OCI-LY7 (cell line): ENCODE measurements at regions not wholly inside any gene's neighbourhood (a gene's known extent, or its start where the extent isn't known, plus 50 kb on each side); places are given as distances from the start of the nearest gene placed in this dataset.

Source experiments
- EZH2phosphoT487 ChIP-seq: fragments of 200-600 bp; sonication (generic); IDR thresholded peaks from 2 replicates; pipeline ENCODE4 v1.6.1; 2018; ENCODE audit warnings: low read depth, borderline replicate concordance, mild to moderate bottlenecking, mixed run types, antibody characterized with exemption, low read length, moderate library complexity, mixed read lengths
- TF ChIP-seq, protein P1 (sequence below): fragments of 200-600 bp; sonication (generic); conservative IDR thresholded peaks from 2 replicates; pipeline ENCODE4 v1.5.1; 2014; ENCODE audit warnings: mild to moderate bottlenecking, antibody characterized with exemption, low read length, moderate library complexity, mixed read lengths

DNA sequence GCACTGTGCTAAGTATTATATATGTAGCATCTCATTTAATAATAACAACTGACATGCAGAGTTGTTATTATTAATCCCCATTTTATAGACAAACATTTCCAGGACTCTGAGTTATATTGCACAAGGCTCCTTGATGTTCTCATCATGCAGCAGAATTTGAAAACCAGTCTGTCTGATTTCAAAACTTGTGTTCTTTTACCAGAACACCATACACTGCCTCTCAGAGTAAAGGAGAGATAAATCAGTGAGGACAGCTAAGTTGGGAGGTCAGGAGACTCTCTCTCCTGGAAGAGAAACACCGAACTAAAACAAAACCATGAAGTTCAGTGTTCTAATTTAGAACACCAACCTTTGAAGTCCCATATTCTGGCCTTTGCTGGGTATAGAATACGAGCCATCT lies 92.7 kb upstream of the TNC start:
- TF ChIP-seq, protein P1, sequence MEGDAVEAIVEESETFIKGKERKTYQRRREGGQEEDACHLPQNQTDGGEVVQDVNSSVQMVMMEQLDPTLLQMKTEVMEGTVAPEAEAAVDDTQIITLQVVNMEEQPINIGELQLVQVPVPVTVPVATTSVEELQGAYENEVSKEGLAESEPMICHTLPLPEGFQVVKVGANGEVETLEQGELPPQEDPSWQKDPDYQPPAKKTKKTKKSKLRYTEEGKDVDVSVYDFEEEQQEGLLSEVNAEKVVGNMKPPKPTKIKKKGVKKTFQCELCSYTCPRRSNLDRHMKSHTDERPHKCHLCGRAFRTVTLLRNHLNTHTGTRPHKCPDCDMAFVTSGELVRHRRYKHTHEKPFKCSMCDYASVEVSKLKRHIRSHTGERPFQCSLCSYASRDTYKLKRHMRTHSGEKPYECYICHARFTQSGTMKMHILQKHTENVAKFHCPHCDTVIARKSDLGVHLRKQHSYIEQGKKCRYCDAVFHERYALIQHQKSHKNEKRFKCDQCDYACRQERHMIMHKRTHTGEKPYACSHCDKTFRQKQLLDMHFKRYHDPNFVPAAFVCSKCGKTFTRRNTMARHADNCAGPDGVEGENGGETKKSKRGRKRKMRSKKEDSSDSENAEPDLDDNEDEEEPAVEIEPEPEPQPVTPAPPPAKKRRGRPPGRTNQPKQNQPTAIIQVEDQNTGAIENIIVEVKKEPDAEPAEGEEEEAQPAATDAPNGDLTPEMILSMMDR: no peak
- no peak for TF ChIP-seq EZH2phosphoT487
